ENCODE measurements at regions not wholly inside any gene's neighbourhood (a gene's known extent, or its start where the extent isn't known, plus 50 kb on each side); places are given as distances from the start of the nearest gene placed in this dataset.

DNA sequence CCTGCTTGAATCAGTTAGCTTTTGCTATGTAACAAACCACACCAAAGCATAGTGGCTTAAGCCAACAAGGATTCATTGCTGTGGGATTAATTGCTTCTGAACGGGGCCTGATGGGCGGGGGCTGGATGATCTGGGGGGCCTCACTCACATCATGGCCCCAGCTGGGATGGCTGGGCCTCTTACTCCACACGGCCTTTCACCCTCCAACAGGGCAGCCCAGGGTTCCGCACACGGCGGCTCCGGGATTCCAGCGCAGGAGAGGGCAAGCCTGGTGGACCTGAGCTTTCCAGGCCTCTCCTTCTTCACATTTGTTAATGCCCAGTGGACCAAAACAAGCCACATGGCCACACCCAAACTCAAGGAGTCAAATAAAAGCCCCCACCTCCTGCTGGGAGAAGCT lies 86.3 kb upstream of the PHLPP1 start:
- H3K27me3 Mint-ChIP-seq: no peaks in the 10 kb centered on the region
- DNase-seq (no peak), ATAC-seq (ENCODE audit: low read depth in 2 of 2) (no peak)
- no peaks in the 10 kb centered on the region for H3K4me1 Mint-ChIP-seq
- H3K36me3 Mint-ChIP-seq: no peaks in the 10 kb centered on the region
- peaks cover 0 to 9% (median 0%) of the 10 kb centered on the region in 7 donors for H3K9me3 Mint-ChIP-seq
- H3K4me3 Mint-ChIP-seq: no peak overlapping the region
- H3K27ac Mint-ChIP-seq: no peak overlapping the region

GRCh38 chr18:62631173-62631572 lies 84.2 kb upstream of the PHLPP1 start:
- ATAC-seq (ENCODE audit: low read depth in 2 of 2) (no peak), DNase-seq (no peak)
- Mint-ChIP-seq H3K27me3 (peaks cover 0 to 9% (median 5%) of the 10 kb centered on the region in 3 donors), H3K9me3 (peaks cover 0 to 9% (median 0%) of the 10 kb centered on the region in 7 donors), H3K36me3 (no peaks in the 10 kb centered on the region), H3K4me3 (no peak overlapping the region), H3K27ac (no peak overlapping the region), H3K4me1 (no peaks in the 10 kb centered on the region)

- Mint-ChIP-seq H3K4me1 (no peaks in the 10 kb centered on the region), H3K4me3 (no peak overlapping the region), H3K9me3 (peaks cover 0 to 9% (median 0%) of the 10 kb centered on the region in 7 donors), H3K27me3 (peaks cover 0 to 15% (median 13%) of the 10 kb centered on the region in 3 donors), H3K36me3 (no peaks in the 10 kb centered on the region), H3K27ac (no peak overlapping the region)
- no peak for ATAC-seq (ENCODE audit: low read depth in 2 of 2)
- no peak for DNase-seq
Measured at GRCh38 chr18:62632788-62633455, 82.4 kb upstream of the PHLPP1 start.

DNA sequence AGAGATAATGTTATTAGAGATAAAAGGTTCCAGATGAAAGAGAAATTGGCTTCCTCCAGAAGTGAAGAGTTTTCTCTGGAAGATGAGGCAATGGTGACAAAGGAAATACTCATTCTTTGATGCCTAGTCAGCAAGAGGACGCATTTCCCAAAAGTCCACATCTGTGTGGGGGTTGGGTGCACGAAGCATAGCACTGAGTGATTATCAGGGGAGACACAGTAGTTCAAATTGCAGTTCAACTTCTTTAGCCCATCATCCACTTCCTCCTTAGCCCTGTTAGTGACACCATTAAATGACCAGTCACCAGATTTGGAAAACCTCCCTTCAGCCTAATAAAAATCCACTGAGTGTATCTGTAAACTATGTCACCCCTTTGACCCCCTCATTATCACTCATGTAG lies 80.9 kb upstream of the PHLPP1 start:
- Mint-ChIP-seq H3K4me1 (no peaks in the 10 kb centered on the region), H3K36me3 (no peaks in the 10 kb centered on the region), H3K27ac (no peak overlapping the region), H3K9me3 (no peaks in the 10 kb centered on the region), H3K27me3 (peaks cover 0 to 23% (median 16%) of the 10 kb centered on the region in 3 donors), H3K4me3 (no peak overlapping the region)
- DNase-seq: no peak
- no peak for ATAC-seq (ENCODE audit: low read depth in 2 of 2)

DNA sequence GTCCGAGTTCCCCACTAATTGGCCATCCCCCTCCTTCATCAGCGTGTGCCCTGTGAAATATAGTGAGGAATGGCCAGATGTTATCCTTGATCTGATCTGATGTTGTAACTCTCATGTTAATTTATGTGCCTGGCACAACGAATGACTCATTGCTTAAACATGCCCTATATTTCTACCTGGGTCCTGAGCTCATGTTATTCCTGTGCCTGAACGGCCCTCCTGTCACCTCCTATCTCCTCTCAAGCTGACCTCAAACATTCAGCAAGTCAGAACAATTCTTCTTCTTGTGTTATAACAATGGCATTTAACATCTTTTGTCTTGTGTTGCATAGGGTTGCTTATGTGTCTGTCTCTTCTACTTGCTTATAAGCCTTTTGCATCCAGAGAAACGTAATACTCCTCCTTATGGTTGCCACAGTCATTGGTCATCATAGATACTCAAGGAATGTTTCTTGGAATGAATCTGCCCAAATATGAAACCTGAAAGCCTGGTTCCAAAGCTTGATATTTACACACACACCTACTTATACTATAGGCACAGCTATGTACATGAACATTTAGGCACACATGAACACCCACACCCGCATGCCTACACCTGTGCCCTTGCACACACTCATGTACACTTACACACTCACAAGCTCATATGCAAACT lies 80.2 kb upstream of the PHLPP1 start:
- Mint-ChIP-seq H3K36me3 (no peaks in the 10 kb centered on the region), H3K4me1 (no peaks in the 10 kb centered on the region), H3K9me3 (no peaks in the 10 kb centered on the region), H3K4me3 (no peak overlapping the region), H3K27me3 (peaks cover 0 to 23% (median 16%) of the 10 kb centered on the region in 3 donors), H3K27ac (no peak overlapping the region)
- no peak for DNase-seq
- ATAC-seq (ENCODE audit: low read depth in 2 of 2): no peak

GRCh38 chr18:62637403-62637802 lies 77.9 kb upstream of the PHLPP1 start:
- DNase-seq: no peak
- peaks cover 0 to 23% (median 16%) of the 10 kb centered on the region in 3 donors for H3K27me3 Mint-ChIP-seq

GRCh38 chr18:62637807-62638687 lies 77.3 kb upstream of the PHLPP1 start:
- ATAC-seq (ENCODE audit: low read depth in 2 of 2) (peak; percentile 59 to 74), DNase-seq (peak; percentile 31)
- Mint-ChIP-seq H3K4me1 (no peaks in the 10 kb centered on the region), H3K9me3 (no peaks in the 10 kb centered on the region), H3K4me3 (no peak overlapping the region), H3K36me3 (no peaks in the 10 kb centered on the region), H3K27me3 (peaks cover 0 to 23% (median 16%) of the 10 kb centered on the region in 3 donors), H3K27ac (no peak overlapping the region)

More at GRCh38 chr18:62637403-62637802, 77.9 kb upstream of the PHLPP1 start:
- no peaks in the 10 kb centered on the region for H3K4me1 Mint-ChIP-seq
- no peaks in the 10 kb centered on the region for H3K9me3 Mint-ChIP-seq
- H3K4me3 Mint-ChIP-seq: no peak overlapping the region
- H3K27ac Mint-ChIP-seq: no peak overlapping the region
- H3K36me3 Mint-ChIP-seq: no peaks in the 10 kb centered on the region
- no peak for ATAC-seq (ENCODE audit: low read depth in 2 of 2)

DNA sequence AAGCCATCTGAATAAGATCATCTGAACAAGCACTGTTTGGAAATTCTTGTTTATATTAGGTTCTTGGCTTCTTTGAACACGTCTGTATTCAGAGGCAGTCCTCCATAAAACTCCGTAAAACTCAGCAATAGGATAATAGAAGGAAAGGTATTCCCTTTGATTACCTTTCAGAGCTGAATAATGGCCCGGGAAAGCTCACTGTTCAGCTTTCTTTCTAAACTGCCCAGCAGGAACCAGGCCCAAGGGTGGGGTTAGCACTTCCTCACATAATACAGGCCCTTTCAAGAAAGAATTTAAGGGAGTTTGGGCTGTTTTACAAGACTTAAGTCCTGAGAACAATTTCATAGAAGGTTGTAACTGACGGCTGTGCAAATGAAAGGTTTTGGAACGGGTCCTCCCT lies 72.2 kb upstream of the PHLPP1 start:
- Mint-ChIP-seq H3K27ac (no peak overlapping the region), H3K36me3 (no peaks in the 10 kb centered on the region), H3K9me3 (no peaks in the 10 kb centered on the region), H3K4me1 (no peaks in the 10 kb centered on the region), H3K4me3 (no peak overlapping the region), H3K27me3 (peaks cover 0 to 7% (median 4%) of the 10 kb centered on the region in 3 donors)
- ATAC-seq (ENCODE audit: low read depth in 2 of 2) (no peak), DNase-seq (no peak)

DNA sequence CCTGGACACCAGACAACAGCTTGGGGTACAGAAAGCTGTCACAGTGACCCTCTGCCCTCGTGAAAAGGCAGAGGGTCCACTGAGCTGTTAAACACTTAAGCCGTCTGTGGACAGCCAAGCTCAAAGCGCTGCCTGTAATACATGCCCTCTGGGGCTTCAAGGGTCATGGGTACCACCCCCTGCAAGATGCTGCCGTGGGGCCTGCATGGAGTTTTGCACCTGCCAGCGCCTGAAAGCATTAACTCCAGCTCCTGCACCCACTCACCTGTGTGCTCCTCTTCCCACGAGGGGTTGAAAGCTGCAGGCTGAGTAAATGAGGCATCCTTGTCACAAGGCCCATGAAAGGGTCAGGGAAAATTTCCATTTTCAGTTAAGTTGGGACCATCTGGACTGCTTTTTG lies 70.6 kb upstream of the PHLPP1 start:
- ATAC-seq (ENCODE audit: low read depth in 2 of 2): no peak

DNA sequence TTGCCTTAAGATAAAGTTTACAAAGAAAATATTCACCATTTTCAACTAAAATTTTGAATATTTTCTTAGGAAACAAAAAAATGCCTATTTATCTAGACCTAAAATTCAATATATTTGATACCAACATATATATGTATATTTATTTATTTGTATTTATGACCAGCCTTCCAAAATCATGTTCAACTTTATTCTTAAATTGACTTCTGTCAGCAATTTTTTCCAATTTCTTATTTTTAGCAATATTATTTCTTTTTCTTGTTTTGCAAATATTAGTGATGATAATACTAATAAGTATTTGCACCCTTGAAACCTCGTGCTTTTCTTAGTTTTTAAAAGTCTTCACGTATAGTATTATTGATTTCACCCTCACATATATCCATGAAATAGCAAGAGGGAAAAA lies 68.2 kb upstream of the PHLPP1 start:
- Mint-ChIP-seq H3K4me1 (peaks cover 6 to 17% (median 11%) of the 10 kb centered on the region in 3 donors), H3K27ac (no peak overlapping the region), H3K27me3 (no peaks in the 10 kb centered on the region), H3K9me3 (no peaks in the 10 kb centered on the region), H3K36me3 (no peaks in the 10 kb centered on the region), H3K4me3 (no peak overlapping the region)
- DNase-seq (no peak), ATAC-seq (ENCODE audit: low read depth in 2 of 2) (no peak)

More for the DNA sequence above, 70.6 kb upstream of the PHLPP1 start:
- no peaks in the 10 kb centered on the region for H3K9me3 Mint-ChIP-seq
- no peak overlapping the region for H3K4me3 Mint-ChIP-seq
- H3K36me3 Mint-ChIP-seq: no peaks in the 10 kb centered on the region
- no peaks in the 10 kb centered on the region for H3K27me3 Mint-ChIP-seq
- no peaks in the 10 kb centered on the region for H3K4me1 Mint-ChIP-seq
- H3K27ac Mint-ChIP-seq: peak overlapping the region in 1 of 6 donors; percentile 5
- no peak for DNase-seq

- DNase-seq (no peak), ATAC-seq (ENCODE audit: low read depth in 2 of 2) (no peak)
- Mint-ChIP-seq H3K27me3 (no peaks in the 10 kb centered on the region), H3K36me3 (no peaks in the 10 kb centered on the region), H3K9me3 (no peaks in the 10 kb centered on the region), H3K4me1 (peaks cover 6 to 18% (median 11%) of the 10 kb centered on the region in 3 donors), H3K4me3 (no peak overlapping the region), H3K27ac (no peak overlapping the region)
Measured at GRCh38 chr18:62648045-62648678, 67.2 kb upstream of the PHLPP1 start.

DNA sequence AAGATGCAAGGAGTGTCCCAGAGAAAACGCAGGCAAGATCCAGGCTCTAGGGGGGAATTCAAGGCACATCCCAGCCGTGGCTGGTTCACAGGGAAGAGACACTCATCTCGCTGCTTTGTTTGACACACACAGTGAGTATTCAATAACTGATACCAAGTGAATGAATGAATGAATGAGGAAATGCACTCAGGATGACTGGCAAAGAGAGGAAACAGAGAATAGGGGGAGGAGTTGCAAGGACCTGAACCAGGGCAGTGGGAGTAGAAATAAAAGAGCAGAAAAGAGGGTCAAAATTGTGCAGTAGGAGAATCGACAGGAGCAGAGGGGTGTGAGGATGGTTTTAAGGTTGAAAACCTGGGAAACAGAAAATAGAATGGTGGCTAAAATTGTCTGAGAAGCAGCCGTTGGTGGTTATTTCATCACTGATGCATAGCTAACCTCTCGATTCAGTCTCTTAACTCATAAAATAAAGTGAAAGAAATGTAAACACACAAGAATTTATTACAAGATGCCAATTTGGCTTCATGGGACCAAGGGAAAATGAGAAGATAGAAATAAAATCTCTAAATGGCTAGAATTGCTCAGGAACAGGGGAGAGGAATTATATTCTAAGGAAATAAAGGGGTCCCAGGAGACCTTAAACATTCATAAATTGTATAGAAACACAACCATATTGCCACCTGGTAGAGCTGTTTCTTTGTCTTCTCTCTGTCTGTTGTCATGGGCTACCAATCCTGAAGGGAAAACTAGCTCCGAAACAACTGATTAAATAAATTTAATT lies 63.9 kb upstream of the PHLPP1 start:
- Mint-ChIP-seq H3K9me3 (no peaks in the 10 kb centered on the region), H3K27ac (peak overlapping the region in 2 of 6 donors; percentile 3 to 40), H3K36me3 (no peaks in the 10 kb centered on the region), H3K4me1 (peaks cover 6 to 18% (median 11%) of the 10 kb centered on the region in 3 donors), H3K27me3 (no peaks in the 10 kb centered on the region), H3K4me3 (peak overlapping the region; percentile 25 to 76 (median 52))
- DNase-seq (no peak), ATAC-seq (ENCODE audit: low read depth in 2 of 2) (no peak)

Measured in naive B cell (primary cell).